ENCODE measurements at regions not wholly inside any gene's neighbourhood (a gene's known extent, or its start where the extent isn't known, plus 50 kb on each side); places are given as distances from the start of the nearest gene placed in this dataset.

DNA sequence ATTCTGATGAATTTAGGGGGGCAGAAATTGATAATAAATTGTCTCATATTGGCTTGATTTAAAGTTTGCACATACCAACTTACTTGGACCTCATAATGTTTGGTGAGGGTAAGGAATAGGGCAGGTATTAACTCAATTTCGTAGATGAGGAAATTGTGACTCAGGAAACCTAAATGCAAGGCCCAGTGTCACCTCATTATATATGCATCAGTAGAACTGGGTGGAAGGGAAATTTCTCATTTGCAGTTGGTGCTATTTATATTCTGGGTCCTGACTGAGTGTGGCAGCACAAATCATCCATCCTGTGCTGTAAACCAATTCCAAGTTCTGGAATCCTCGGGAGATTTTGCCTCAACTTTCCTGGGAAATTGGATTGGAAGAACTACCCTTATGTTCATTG is 103.0 kb downstream of the SPATA31D1 start:
- TF ChIP-seq, protein P1, sequence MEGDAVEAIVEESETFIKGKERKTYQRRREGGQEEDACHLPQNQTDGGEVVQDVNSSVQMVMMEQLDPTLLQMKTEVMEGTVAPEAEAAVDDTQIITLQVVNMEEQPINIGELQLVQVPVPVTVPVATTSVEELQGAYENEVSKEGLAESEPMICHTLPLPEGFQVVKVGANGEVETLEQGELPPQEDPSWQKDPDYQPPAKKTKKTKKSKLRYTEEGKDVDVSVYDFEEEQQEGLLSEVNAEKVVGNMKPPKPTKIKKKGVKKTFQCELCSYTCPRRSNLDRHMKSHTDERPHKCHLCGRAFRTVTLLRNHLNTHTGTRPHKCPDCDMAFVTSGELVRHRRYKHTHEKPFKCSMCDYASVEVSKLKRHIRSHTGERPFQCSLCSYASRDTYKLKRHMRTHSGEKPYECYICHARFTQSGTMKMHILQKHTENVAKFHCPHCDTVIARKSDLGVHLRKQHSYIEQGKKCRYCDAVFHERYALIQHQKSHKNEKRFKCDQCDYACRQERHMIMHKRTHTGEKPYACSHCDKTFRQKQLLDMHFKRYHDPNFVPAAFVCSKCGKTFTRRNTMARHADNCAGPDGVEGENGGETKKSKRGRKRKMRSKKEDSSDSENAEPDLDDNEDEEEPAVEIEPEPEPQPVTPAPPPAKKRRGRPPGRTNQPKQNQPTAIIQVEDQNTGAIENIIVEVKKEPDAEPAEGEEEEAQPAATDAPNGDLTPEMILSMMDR (IDR thresholded peaks at IDR 0.05; ENCODE audit: insufficient read depth, low read length, poor library complexity, severe bottlenecking), result no peak
- H3K27me3 ChIP-seq (ENCODE audit: control insufficient read depth, insufficient read depth, low read length), result no peaks in the 10 kb centered on the region
- no peaks in the 10 kb centered on the region for H3K36me3 ChIP-seq (ENCODE audit: control insufficient read depth, insufficient read depth, low read length)
- no peak for DNase-seq (ENCODE audit: low read depth)
- no peak overlapping the region for H3K4me3 ChIP-seq (ENCODE audit: low read depth, low read length)

DNA sequence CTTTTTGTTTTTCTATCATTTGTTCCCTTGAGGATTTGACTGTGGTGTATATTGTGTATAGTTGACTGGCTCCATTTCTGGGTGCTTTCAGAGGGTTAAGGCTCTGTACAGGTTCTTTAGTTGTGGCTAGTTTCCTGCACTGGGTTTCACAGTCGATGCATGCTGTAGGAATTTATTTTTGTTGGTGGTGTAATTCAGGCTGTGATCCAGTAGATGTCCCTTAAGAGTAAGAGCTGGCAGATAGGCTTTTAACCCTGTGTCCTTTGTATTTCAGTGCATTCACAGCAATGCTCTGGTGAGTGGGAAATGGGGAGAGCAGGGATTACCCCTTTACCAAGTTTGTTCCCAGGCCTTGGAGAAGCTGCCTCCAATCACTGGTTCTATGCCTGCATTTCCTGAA is 112.9 kb downstream of the SPATA31D1 start:
- H3K36me3 ChIP-seq (ENCODE audit: control insufficient read depth, insufficient read depth, low read length), result no peaks in the 10 kb centered on the region
- no peak for DNase-seq (ENCODE audit: low read depth)
- TF ChIP-seq, protein P1 (IDR thresholded peaks at IDR 0.05; ENCODE audit: insufficient read depth, low read length, poor library complexity, severe bottlenecking), result no peak
- H3K4me3 ChIP-seq (ENCODE audit: low read depth, low read length), result no peak overlapping the region
- H3K27me3 ChIP-seq (ENCODE audit: control insufficient read depth, insufficient read depth, low read length), result no peaks in the 10 kb centered on the region

DNA sequence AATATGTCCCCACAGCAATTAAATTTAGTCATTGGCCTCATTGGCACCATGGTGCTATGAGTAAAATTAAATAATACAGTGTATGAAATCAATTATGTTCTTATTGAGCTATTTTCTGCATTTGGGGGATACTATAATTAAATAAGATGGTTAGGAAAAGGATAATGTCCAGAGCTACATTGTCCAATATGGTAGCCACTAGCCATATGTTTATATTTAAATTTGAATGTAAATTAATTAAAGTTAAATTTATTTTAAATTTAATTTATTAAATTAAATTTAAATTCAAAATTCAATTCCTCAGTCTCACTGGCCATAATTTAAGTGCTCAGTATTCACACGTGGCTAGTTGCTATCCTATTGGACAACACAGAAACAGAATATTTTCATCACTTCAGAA is 115.7 kb downstream of the SPATA31D1 start:
- Histone ChIP-seq H3K4me3 (ENCODE audit: low read depth, low read length) (no peak overlapping the region), H3K36me3 (ENCODE audit: control insufficient read depth, insufficient read depth, low read length) (no peaks in the 10 kb centered on the region), H3K27me3 (ENCODE audit: control insufficient read depth, insufficient read depth, low read length) (no peaks in the 10 kb centered on the region)
- no peak for DNase-seq (ENCODE audit: low read depth)
- TF ChIP-seq, protein P1 (IDR thresholded peaks at IDR 0.05; ENCODE audit: insufficient read depth, low read length, poor library complexity, severe bottlenecking), result no peak

DNA sequence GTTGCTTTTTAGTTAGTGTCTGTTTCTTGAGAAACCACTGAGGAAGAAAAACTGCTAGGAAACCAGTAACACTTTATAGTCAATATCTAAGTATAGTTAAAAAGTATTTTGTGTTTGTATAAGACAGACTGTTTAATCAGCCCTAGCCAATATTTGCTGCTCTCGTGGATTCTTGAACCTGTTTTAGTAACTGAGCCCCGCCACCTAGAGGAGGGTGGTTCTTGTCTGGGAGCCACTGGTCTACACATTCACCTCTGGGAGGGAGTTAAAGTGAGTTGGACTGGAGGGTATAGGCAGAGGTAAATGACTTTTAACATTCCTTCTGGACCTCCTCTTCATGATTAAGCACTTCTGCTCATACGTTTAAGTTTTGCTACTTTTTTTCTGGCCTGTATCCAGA is 117.2 kb downstream of the SPATA31D1 start:
- no peaks in the 10 kb centered on the region for H3K27me3 ChIP-seq (ENCODE audit: control insufficient read depth, insufficient read depth, low read length)
- H3K36me3 ChIP-seq (ENCODE audit: control insufficient read depth, insufficient read depth, low read length), result no peaks in the 10 kb centered on the region
- TF ChIP-seq, protein P1 (IDR thresholded peaks at IDR 0.05; ENCODE audit: insufficient read depth, low read length, poor library complexity, severe bottlenecking), result no peak
- no peak for DNase-seq (ENCODE audit: low read depth)
- H3K4me3 ChIP-seq (ENCODE audit: low read depth, low read length), result no peak overlapping the region

DNA sequence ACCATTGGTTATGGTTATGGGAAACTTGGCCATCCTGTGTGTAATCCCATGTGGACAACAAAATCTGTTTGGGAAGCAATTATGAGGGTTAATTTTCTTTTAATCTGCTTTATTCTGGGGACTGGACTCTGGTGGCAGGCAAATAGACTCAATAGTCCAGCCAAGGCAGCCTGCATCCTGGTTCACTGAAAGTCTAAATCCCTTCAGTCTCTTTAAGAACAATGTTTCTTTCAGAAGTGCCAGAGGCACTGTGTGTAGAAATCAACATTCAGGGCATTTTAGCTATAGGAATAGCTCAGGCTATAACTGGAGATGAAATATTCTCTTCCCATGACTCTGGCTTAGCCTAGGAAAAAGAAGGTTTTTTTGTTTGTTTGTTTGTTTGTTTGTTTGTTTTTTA is 118.0 kb downstream of the SPATA31D1 start:
- DNase-seq (ENCODE audit: low read depth), result no peak
- no peaks in the 10 kb centered on the region for H3K27me3 ChIP-seq (ENCODE audit: control insufficient read depth, insufficient read depth, low read length)
- no peak overlapping the region for H3K4me3 ChIP-seq (ENCODE audit: low read depth, low read length)
- H3K36me3 ChIP-seq (ENCODE audit: control insufficient read depth, insufficient read depth, low read length), result no peaks in the 10 kb centered on the region
- TF ChIP-seq, protein P1 (IDR thresholded peaks at IDR 0.05; ENCODE audit: insufficient read depth, low read length, poor library complexity, severe bottlenecking), result no peak

DNA sequence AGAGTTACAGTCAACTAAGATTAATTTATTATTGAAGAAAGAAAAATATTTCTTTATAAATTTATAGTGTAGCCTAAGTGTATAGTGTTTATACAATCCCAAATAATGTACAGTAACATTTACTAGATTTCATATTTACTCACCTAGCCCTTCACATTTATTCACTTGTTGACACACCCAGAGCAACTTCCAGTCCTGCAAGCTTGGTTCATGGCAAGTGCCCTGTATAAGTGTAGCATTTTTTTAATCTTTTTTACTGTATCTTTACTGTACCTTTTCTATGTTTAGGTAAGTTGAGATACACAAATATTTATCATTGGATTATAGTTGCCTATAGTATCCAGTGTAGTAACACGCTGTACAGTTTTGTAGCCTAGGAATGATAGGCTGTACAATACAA is 119.9 kb downstream of the SPATA31D1 start:
- Histone ChIP-seq H3K36me3 (ENCODE audit: control insufficient read depth, insufficient read depth, low read length) (no peaks in the 10 kb centered on the region), H3K4me3 (ENCODE audit: low read depth, low read length) (no peak overlapping the region), H3K27me3 (ENCODE audit: control insufficient read depth, insufficient read depth, low read length) (no peaks in the 10 kb centered on the region)
- DNase-seq (ENCODE audit: low read depth), result no peak
- TF ChIP-seq, protein P1 (IDR thresholded peaks at IDR 0.05; ENCODE audit: insufficient read depth, low read length, poor library complexity, severe bottlenecking), result no peak
